GM12878 (cell line): ENCODE measurements at regions not wholly inside any gene's neighbourhood (a gene's known extent, or its start where the extent isn't known, plus 50 kb on each side); places are given as distances from the start of the nearest gene placed in this dataset.

Experiments
- ATAC-seq: fragments of 200-7000 bp; cut with Tn5 transposase; 3 replicates; pipeline ENCODE4 v1.9.1; 2020; ENCODE audit warnings: mild to moderate bottlenecking, moderate library complexity
- BruUV-seq: library from RNA; stranded (reverse); fragments of 400-500 nt; replicated peaks from 2 replicates; lab custom pipeline; 2021; lab: Mats Ljungman, UMichigan
- CTCF ChIA-PET: fragments of 300-600 bp; sonication (Branson Sonifier 250); formaldehyde crosslinking; extraction: SDS; loops from one replicate; lab custom pipeline; 2021; ENCODE audit warnings: inconsistent platforms; lab: Yijun Ruan, JAX
- POLR2A ChIA-PET: fragments of 350-600 bp; formaldehyde crosslinking; extraction: SDS; loops from one replicate; lab custom pipeline; 2021; ENCODE audit warnings: inconsistent platforms; lab: Charles Lee
- RAD21 ChIA-PET: fragments of 300-600 bp; sonication (Branson Sonifier 250); formaldehyde crosslinking; loops from one replicate; lab custom pipeline; 2023; ENCODE audit warnings: antibody characterized with exemption; ENCODE audit not compliant: unreplicated experiment; lab: Charles Lee
- SMC1A ChIA-PET: fragments of 300-600 bp; sonication (Branson Sonifier 250); formaldehyde crosslinking; loops from one replicate; lab custom pipeline; 2023; ENCODE audit not compliant: unreplicated experiment, uncharacterized antibody; lab: Charles Lee
- DNase-seq: peaks from one replicate; pipeline ENCODE4 v3.0.0-alpha.2; 2011; ENCODE audit warnings: low read depth, low spot score
- FAIRE-seq: peaks from 3 replicates; lab custom pipeline; 2011; peaks lifted over from hg19 to GRCh38; lab: Jason Lieb, UNC
- H2AFZ ChIP-seq: 2 replicates; pipeline ENCODE4 v1.6.0; 2011; ENCODE audit warnings: low read depth, low read length, control low read depth; ENCODE audit not compliant: control insufficient read depth
- H3K27ac ChIP-seq: 2 replicates; pipeline ENCODE4 v1.5.1; 2011; ENCODE audit warnings: control low read depth; ENCODE audit not compliant: control insufficient read depth, insufficient read depth
- H3K27me3 ChIP-seq, 2 experiments: replicated peaks in 1 of 2; 2 replicates each; pipeline versions ENCODE4 v1.6.0 to v1.6.1; 2011; ENCODE audit warnings: low read length in 1 of 2; ENCODE audit not compliant: control insufficient read depth in 2 of 2, insufficient read depth in 2 of 2
- H3K36me3 ChIP-seq, 2 experiments: 2 replicates each; pipeline ENCODE4 v1.5.1; 2011; ENCODE audit warnings: low read length in 1 of 2; ENCODE audit not compliant: control insufficient read depth in 2 of 2, insufficient read depth in 2 of 2
- H3K4me1 ChIP-seq: 2 replicates; pipeline ENCODE4 v1.6.1; 2011; ENCODE audit warnings: mild to moderate bottlenecking, low read length, moderate library complexity, mixed read lengths; ENCODE audit not compliant: control insufficient read depth, insufficient read depth
- H3K4me2 ChIP-seq: 2 replicates; pipeline ENCODE4 v1.6.0; 2011; ENCODE audit warnings: control low read depth; ENCODE audit not compliant: control insufficient read depth, insufficient read depth
- H3K4me3 ChIP-seq: fragments of 200-600 bp; sonication (generic); 2 replicates; pipeline ENCODE4 v1.5.1; 2016
- H3K79me2 ChIP-seq: 2 replicates; pipeline ENCODE4 v1.6.0; 2011; ENCODE audit warnings: low read length; ENCODE audit not compliant: control insufficient read depth, insufficient read depth
- H3K9ac ChIP-seq: 2 replicates; pipeline ENCODE4 v1.8.0; 2011; ENCODE audit warnings: low read length, control low read depth, mixed read lengths; ENCODE audit not compliant: control insufficient read depth, insufficient read depth
- H3K9me3 ChIP-seq: replicated peaks from 3 replicates; pipeline ENCODE4 v1.5.1; 2011; ENCODE audit warnings: mild to moderate bottlenecking, low read length; ENCODE audit not compliant: control insufficient read depth, insufficient read depth
- H4K20me1 ChIP-seq: 2 replicates; pipeline ENCODE4 v1.6.0; 2011; ENCODE audit not compliant: control insufficient read depth, insufficient read depth
- BCL3 ChIP-seq: IDR thresholded peaks from 2 replicates; pipeline ENCODE4 v1.6.1; 2011; ENCODE audit warnings: borderline replicate concordance, low read depth, mild to moderate bottlenecking, moderate library complexity, low read length; ENCODE audit not compliant: insufficient read depth, poor library complexity, severe bottlenecking
- CHD1 ChIP-seq: IDR thresholded peaks from 2 replicates; pipeline ENCODE4 v1.6.1; 2012; ENCODE audit warnings: low read depth, low read length, improper control_type of control experiment
- CHD2 ChIP-seq: IDR thresholded peaks from 2 replicates; pipeline ENCODE4 v1.6.1; 2011; ENCODE audit warnings: low read depth, low read length, improper control_type of control experiment, borderline replicate concordance
- EED ChIP-seq: sonication (generic); IDR thresholded peaks from 2 replicates; pipeline ENCODE4 v1.6.1; 2016; ENCODE audit warnings: antibody characterized with exemption, low read depth
- EGR1 ChIP-seq, 2 experiments: IDR thresholded peaks; 1 replicate in 1 of 2; 2 replicates in 1 of 2; pipeline ENCODE4 v1.6.1; 2011 to 2012; ENCODE audit warnings: low read depth in 2 of 2, low read length in 2 of 2, borderline replicate concordance in 1 of 2, mild to moderate bottlenecking in 1 of 2, moderate library complexity in 1 of 2
- FOXK2 ChIP-seq: fragments of 450-650 bp; IDR thresholded peaks from 2 replicates; pipeline ENCODE4 v1.6.1; 2017; ENCODE audit warnings: mild to moderate bottlenecking, moderate library complexity
- HCFC1 ChIP-seq: fragments of 150-350 bp; IDR thresholded peaks from 2 replicates; pipeline ENCODE4 v1.6.1; 2014; ENCODE audit warnings: low read length
- MXI1 ChIP-seq: fragments of 150-350 bp; IDR thresholded peaks from 2 replicates; pipeline ENCODE4 v1.6.1; 2011; ENCODE audit warnings: low read depth, mild to moderate bottlenecking, inconsistent platforms, low read length, improper control_type of control experiment
- POU2F2 ChIP-seq: IDR thresholded peaks from 3 replicates; pipeline ENCODE4 v1.6.1; 2011; ENCODE audit warnings: low read depth, mild to moderate bottlenecking, low read length, borderline replicate concordance
- PRDM15 ChIP-seq: fragments of 450-650 bp; formaldehyde crosslinking; IDR thresholded peaks from 2 replicates; pipeline ENCODE4 v1.4.0; 2020; ENCODE audit warnings: mild to moderate bottlenecking, moderate library complexity
- RBBP5 ChIP-seq: fragments of 200-600 bp; sonication (generic); conservative IDR thresholded peaks from 2 replicates; pipeline ENCODE4 v1.6.1; 2016
- SREBF2 ChIP-seq: IDR thresholded peaks from 2 replicates; pipeline ENCODE4 v1.6.1; 2012; ENCODE audit warnings: mild to moderate bottlenecking, low read length
- ZNF622 ChIP-seq: fragments of 450-650 bp; IDR thresholded peaks from 2 replicates; pipeline ENCODE4 v1.6.1; 2017; ENCODE audit warnings: mild to moderate bottlenecking, inconsistent platforms
- WGBS: methylation state at CpG from one replicate; pipeline ENCODE4 v1.1.6; 2016; ENCODE audit warnings: low lambda C conversion rate; ENCODE audit not compliant: insufficient replicate concordance, insufficient coverage; ENCODE audit errors: missing lambda C conversion rate; 5-methylcytosine and 5-hydroxymethylcytosine counted together
- in situ Hi-C: fragments of 300-500 bp; cut with MboI; formaldehyde crosslinking; loops from 9 replicates; pipeline ENCODE4 v1.14.3; 2018; ENCODE audit warnings: mixed read lengths
- intact Hi-C: fragments of 100-400 bp; cut with micrococcal nuclease; formaldehyde crosslinking; loops from one replicate; pipeline ENCODE4 v1.14.2; 2022; ENCODE audit not compliant: unreplicated experiment
- TF ChIP-seq, protein P1 (sequence below): IDR thresholded peaks from 2 replicates; pipeline ENCODE4 v1.6.1; 2011; ENCODE audit warnings: low read depth, mild to moderate bottlenecking, low read length, moderate library complexity, borderline replicate concordance; ENCODE audit errors: extremely low read depth
- TF ChIP-seq, protein P2 (sequence below): fragments of 450-650 bp; conservative IDR thresholded peaks from 2 replicates; pipeline ENCODE4 v1.6.1; 2017; ENCODE audit warnings: mild to moderate bottlenecking, moderate library complexity

DNA sequence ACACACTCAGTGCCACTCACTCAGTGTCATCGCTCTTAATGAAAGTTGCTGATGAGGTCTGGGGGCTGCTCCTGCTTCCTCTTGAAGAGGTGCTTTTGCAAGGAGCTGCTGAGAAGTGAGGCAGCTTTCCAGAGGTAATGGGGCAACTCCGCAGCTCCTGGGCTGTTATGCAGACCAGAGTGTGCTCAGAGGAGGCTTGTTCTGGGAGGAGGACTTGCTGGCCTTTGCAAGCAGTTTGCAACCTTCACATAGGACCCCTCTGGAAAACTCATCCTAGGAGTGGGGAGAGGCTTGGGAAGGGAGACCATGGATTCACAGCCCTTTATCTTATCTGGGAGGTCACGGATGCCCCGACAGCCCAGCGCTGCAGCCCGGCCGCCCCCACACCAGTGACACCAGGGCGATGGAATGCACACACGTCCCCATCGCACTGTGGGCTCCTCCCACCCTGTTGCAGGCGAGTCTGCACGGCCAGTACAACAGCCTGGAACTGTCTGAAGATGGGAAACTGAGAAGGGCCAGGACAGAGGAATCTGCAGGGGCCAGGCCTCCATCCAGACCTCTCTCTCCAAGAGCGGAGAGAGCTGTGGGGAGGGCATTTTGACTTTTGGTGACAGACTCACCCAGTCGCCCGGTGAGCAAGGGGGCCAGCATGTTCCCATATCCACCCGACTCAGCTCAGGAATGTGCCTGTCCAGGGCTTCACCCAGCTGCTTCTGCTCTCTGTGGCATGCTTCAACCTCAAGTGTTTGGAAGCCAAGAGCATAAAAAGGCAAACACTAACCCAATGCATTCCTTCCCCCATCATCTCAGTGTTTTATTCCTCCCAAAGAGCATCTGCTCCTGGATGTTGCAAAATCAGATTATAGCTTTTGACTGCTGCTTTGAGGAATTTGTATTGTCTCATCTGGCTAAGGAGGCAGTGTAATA lies 78.6 kb upstream of the ZNF469 start:
- FAIRE-seq = no peak
- ChIA-PET SMC1A (no interaction called here), CTCF (no interaction called here), RAD21 (no interaction called here), POLR2A (no interaction called here)
- WGBS = 39% methylated on average over 16 of the region's 16 CpGs
- Histone ChIP-seq H3K4me3 (no peak overlapping the region), H3K27me3 (no peaks in the 10 kb centered on the region; a peak in 2 of 4 replicates), H3K9ac (no peak overlapping the region), H3K79me2 (no peaks in the 10 kb centered on the region), H4K20me1 (no peaks in the 10 kb centered on the region), H3K36me3 (no peaks in the 10 kb centered on the region), H3K4me2 (no peak overlapping the region), H3K4me1 (no peaks in the 10 kb centered on the region), H3K9me3 (peaks cover 2% of the 10 kb centered on the region; the same call in 1 of the 3 replicates), H2AFZ (no peak overlapping the region), H3K27ac (no peak overlapping the region)
- intact Hi-C loops = no loop called here
- ATAC-seq = no peak
- in situ Hi-C loops = no loop called here
- DNase-seq = no peak
- BruUV-seq = no TSS peak
- TF ChIP-seq PRDM15 (no peak), RBBP5 (no peak), POU2F2 (no peak), CHD2 (no peak), BCL3 (no peak), FOXK2 (no peak), ZNF622 (no peak), EGR1 (IDR thresholded peaks at IDR 0.05; ENCODE audit: borderline replicate concordance in 1 of 2, low read depth in 2 of 2, low read length in 2 of 2) (no peak), HCFC1 (no peak), EED (no peak), MXI1 (no peak), SREBF2 (no peak), CHD1 (no peak)
- TF ChIP-seq, protein P1, sequence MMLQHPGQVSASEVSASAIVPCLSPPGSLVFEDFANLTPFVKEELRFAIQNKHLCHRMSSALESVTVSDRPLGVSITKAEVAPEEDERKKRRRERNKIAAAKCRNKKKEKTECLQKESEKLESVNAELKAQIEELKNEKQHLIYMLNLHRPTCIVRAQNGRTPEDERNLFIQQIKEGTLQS = no peak
- TF ChIP-seq, protein P2, sequence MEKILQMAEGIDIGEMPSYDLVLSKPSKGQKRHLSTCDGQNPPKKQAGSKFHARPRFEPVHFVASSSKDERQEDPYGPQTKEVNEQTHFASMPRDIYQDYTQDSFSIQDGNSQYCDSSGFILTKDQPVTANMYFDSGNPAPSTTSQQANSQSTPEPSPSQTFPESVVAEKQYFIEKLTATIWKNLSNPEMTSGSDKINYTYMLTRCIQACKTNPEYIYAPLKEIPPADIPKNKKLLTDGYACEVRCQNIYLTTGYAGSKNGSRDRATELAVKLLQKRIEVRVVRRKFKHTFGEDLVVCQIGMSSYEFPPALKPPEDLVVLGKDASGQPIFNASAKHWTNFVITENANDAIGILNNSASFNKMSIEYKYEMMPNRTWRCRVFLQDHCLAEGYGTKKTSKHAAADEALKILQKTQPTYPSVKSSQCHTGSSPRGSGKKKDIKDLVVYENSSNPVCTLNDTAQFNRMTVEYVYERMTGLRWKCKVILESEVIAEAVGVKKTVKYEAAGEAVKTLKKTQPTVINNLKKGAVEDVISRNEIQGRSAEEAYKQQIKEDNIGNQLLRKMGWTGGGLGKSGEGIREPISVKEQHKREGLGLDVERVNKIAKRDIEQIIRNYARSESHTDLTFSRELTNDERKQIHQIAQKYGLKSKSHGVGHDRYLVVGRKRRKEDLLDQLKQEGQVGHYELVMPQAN = no peak
